HG03039 (cell line): ENCODE measurements at regions not wholly inside any gene's neighbourhood (a gene's known extent, or its start where the extent isn't known, plus 50 kb on each side); places are given as distances from the start of the nearest gene placed in this dataset.
"Not testable (repeated sequence)": the region's sequence is repeated elsewhere in the genome, so short reads cannot be mapped to it uniquely, and the experiment has no call there.

Experiments used
- ATAC-seq: cut with Tn5 transposase; IDR thresholded peaks from one replicate; pipeline ENCODE4 v1.9.1; 2021; ENCODE audit warnings: mild to moderate bottlenecking, moderate library complexity; ENCODE audit not compliant: unreplicated experiment

- ATAC-seq, result no peak
Measured at GRCh38 chr10:78599122-78599853, 469.5 kb upstream of the ZMIZ1 start.

DNA sequence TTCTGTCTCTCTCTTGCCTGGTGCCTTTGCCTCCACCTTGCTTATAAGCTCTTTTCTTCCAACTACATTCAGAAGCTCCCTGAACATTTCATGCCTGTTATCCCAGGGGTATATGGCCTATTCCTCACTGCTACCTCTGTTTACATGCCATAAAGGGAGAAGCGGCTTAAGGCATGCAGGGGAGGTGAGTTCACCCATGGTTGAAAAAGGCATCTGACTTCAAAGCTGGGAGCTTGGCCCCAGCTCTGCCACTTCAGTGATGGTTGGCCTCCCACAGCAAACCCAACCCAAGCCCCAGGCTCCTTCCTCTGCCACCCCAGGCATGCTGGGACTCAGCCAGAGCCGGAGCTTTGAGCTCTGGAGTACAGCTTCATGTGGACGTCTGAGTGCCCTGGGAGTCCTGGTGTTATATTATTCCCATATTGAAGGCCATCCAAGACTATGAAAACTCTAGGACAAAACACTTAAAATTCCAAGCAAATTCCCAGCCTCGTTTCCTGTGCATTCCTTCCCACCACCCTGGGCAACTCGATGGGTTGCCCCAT, 468.6 kb upstream of the ZMIZ1 start:
- no peak for ATAC-seq

- no peak for ATAC-seq
Measured at GRCh38 chr10:78600740-78601139, 468.0 kb upstream of the ZMIZ1 start.

DNA sequence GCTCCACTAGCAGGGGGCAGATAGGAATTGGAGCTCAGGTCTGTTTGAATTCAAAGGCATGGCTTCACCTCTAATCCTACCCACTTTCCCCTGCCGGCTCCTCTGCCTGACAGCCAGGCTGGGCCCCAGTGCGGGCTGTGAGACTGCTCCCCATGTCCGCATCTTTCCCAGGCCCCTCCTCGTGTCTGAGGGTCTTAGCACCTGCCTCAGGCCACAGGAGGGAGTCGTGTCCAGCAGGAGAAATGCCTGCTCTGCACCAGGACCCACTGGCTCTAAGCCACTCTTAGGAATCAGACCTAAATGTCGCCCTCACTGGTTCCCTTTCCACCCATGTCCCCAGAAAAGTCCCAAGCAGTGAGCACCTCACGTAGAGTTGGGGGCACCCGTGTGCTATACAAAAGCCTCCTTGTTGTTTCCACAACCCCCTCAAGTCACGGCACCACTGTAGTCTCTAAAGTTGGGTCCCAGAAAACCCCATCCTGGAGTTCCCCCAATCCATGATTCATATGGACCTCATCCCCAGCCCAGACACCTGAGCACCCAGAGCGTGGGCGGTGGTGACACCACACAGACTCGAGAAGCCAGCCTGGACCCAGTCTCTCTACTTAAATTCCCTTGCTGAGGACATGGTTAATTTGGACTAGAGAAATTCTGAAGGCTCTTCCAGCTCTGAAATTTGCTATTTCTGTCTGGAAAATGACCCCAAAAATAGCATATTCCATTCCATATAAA, 466.4 kb upstream of the ZMIZ1 start:
- ATAC-seq, result no peak

- no peak for ATAC-seq
Measured at GRCh38 chr10:78604286-78604685, 464.5 kb upstream of the ZMIZ1 start.

DNA sequence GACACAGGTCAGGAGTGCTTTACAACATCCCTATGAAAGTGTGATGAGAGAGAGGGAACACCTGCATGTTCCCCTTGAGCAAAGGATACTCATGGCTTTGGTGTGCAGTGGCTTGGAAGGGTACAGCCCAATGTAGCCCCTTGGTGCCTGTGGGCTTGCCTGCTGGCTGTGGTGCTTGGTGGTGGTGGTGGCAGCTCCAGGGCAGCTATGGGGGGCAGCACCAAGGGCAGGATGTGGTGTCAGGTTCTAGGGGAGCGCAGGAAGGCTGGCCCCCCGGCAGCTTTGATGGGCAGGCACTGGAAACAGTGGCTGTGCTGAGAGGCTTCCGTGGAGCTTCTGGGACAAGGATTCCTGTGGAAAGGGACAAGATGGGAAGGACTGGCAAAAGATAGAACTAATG, 464.0 kb upstream of the ZMIZ1 start:
- no peak for ATAC-seq

DNA sequence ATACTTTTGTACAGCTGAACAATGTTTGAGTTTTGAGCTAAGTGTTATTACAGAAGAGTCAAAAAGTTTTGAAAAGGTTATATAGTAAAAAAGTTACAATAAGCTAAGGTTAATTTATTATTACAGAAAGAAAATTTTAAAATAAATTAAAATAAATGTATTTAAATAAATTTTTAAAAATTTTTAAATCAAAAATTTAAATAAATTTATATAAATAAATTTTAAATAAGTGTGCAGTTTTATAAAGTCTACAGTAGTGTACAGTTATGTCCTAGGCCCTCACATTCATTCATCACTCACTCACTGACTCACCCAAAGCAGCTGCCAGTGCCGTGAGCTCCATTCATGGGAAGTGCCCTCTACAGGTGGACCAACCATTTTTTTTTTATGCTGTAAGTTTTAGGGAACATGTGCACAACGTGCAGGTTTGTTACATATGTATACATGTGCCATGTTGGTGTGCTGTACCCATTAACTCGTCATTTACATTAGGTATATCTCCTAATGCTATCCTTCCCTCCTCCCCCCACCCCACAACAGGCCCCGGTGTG, 462.9 kb upstream of the ZMIZ1 start:
- no peak for ATAC-seq

DNA sequence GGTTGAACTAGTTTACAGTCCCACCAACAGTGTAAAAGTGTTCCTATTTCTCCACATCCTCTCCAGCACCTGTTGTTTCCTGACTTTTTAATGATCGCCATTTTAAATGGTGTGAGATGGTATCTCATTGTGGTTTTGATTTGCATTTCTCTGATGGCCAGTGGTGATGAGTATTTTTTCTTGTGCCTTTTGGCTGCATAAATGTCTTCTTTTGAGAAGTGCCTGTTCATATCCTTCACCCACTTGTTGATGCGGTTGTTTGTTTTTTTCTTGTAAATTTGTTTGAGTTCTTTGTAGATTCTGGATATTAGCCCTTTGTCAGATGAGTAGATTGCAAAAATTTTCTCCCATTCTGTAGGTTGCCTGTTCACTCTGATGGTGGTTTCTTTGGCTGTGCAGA, 462.0 kb upstream of the ZMIZ1 start:
- not testable (repeated sequence) for ATAC-seq

- ATAC-seq, result no peak
Measured at GRCh38 chr10:78609976-78610375, 458.8 kb upstream of the ZMIZ1 start.

DNA sequence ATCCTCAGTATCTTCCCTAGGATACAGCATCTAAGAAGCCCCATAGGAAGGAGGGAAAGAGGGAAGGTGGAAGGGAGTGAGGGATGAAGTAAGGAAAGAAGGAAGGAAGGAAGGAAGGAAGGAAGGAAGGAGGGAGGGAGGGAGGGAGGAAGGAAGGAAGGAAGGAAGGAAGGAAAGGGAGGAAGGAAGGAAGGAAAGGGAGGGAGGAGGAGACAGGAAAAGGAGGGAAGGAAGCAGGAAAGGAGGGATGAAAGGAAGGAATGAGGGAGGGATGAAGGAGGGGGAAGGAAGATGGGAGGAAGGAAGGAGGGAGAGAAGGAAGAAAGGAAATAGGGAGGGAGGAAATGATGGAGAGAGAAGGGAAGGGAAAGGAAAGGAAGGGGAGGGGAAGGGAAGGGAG, 455.6 kb upstream of the ZMIZ1 start:
- no peak for ATAC-seq

- no peak for ATAC-seq
Measured at GRCh38 chr10:78614267-78614666, 454.5 kb upstream of the ZMIZ1 start.

DNA sequence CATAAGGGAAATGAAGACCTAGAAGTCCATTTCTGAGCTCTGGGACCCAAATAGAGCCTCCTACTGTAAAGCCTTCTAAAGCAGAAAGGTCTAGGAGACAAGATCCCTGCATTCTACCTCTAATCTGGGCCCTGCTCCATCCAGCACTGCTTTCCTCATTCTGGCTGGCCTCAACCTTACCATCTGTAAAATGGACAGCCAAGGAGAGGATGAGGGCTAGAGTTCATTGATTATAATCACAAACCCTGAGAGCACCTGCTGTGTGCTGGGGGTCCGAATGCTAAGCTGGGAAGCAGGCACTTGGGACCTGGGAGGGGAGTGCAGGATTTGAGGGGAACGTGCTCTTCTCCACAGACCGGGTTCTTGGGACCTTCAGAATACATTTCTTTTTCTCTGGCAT, 454.0 kb upstream of the ZMIZ1 start:
- ATAC-seq, result no peak

DNA sequence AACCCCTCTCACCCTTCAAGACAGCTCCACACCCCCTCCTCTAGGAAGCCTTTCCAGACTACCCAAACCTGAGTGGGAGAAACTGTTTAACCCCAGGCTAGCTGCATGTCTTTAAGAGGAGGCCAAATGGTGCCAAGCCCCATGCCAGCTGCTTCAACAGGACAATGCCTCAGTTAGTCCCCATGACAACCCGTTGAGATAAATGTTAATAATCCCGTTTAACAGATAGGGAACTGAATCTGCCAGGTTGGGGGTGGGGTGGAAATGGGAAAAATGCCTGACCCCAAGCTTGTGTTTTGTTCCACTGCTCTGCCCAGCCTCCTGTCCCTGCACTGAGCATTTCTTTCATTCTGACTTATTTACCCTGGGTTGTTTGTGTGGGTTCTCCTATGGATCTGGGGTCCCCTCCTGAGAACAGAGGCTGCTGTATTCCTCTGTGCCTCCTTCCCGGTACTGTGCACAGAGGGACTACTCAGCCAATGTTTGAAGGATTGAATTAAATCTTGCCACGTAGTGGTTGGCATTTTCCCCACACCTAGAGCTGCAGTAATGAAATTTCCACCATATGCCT, 452.6 kb upstream of the ZMIZ1 start:
- no peak for ATAC-seq

- no peak for ATAC-seq
Measured at GRCh38 chr10:78617115-78617514, 451.7 kb upstream of the ZMIZ1 start.

DNA sequence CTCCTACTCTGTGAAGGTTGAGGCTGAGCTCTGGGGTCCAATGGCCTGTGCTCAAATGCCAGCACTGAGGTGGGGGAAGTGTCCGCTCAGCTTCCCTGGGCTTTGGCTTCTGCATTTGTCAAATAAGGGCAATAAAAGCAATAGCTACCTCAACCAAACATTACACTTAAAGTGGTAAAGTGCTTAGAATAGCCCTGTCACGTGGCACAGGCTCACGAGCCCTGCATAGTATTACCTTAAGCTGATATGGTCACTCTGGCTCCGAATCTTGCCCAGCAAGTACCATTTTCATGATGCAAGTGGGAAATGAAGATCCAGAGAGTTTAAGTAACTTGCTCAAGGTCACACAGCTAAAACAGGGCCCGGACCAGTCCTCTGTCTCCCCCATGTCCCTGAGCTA, 451.1 kb upstream of the ZMIZ1 start:
- no peak for ATAC-seq

- ATAC-seq, result no peak
Measured at GRCh38 chr10:78618050-78618449, 450.7 kb upstream of the ZMIZ1 start.

GRCh38 chr10:78619115-78619851, 449.5 kb upstream of the ZMIZ1 start:
- ATAC-seq, result no peak

DNA sequence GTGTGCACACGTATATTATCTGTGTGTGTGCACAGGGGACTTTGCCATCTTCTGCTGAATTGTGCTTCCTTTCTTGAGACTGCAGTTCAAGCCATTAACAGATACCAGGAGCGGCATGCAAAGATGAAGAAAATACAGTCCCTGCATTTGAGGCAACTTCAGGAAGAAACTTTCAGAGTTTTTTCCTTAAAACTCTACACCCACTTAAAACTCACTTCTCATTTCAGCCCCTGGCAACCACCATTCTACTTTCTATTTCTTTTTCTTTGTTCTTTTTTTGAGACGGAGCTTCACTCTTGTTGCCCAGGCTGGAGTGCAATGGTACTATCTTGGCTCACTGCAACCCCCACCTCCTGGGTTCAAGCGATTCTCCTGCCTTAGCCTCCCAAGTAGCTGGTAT, 448.9 kb upstream of the ZMIZ1 start:
- ATAC-seq, result no peak

- ATAC-seq, result no peak
Measured at GRCh38 chr10:78620985-78621799, 447.6 kb upstream of the ZMIZ1 start.

DNA sequence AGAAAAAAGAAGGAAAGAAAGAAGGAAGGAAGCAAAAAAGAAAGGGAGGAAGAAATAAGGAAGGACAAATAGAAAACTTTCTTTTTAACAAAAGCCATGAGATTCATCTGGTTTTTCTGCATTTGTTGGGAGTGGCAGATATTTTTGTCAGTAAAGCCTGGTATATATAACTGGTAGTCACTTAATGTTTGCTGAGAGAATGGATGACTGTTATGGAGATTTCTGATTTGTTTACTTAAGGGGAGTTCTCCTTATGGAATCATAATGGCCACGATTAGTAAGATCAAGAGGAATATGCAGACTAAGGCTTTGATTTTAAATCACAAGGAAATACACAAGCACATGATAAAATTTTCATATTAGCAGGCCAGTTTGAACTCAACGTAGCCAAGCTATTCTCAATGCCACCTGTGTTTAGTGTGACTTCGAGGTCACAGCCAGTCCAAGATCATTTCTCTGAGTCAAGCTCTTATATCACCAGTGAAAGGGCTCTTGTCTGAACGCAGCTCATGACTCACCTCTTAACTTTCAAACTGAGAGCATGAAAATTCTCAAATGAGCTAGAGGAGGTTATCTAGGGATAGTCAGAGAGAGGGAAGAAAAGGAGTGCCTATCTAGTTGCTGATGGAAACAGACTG, 445.1 kb upstream of the ZMIZ1 start:
- ATAC-seq, result no peak
